GM12891 (cell line): ENCODE measurements at regions not wholly inside any gene's neighbourhood (a gene's known extent, or its start where the extent isn't known, plus 50 kb on each side); places are given as distances from the start of the nearest gene placed in this dataset.

Experiments
- POLR2AphosphoS5 ChIP-seq: IDR thresholded peaks from 2 replicates; pipeline ENCODE4 v1.6.1; 2011; ENCODE audit warnings: low read depth, low read length, control low read depth
- POU2F2 ChIP-seq: IDR thresholded peaks from 2 replicates; pipeline ENCODE4 v1.6.1; 2011; ENCODE audit warnings: low read depth, mild to moderate bottlenecking, control low read depth, low read length, moderate library complexity
- TAF1 ChIP-seq: IDR thresholded peaks from 2 replicates; pipeline ENCODE4 v1.6.1; 2011; ENCODE audit warnings: low read depth, low read length, control low read depth

DNA sequence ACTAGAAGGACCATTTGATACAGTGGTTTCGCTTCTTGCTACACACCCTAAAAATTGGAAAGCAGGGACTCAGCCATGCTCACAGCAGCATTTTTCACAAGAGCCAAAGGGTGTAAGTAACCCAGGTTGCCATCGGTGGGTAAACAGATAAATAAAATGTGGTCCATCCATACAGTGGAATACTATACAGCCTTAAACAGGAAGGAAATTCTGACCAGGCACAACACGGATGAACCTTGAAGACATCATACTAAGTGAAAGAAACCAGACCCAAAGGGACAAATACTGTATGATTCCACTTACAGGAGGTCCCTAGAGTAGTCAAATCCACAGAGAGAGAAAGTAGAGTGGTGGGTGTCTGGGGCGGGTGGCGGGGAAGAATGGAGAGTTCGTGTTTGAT, 220.9 kb downstream of the PHETA1 start:
- TF ChIP-seq POU2F2 (no peak), POLR2AphosphoS5 (no peak), TAF1 (no peak)
